Mesenchymal stem cell (in vitro differentiated cells and primary cell): ENCODE measurements at regions not wholly inside any gene's neighbourhood (a gene's known extent, or its start where the extent isn't known, plus 50 kb on each side); places are given as distances from the start of the nearest gene placed in this dataset.

Experiments
- DNase-seq: peaks from one replicate; pipeline ENCODE4 v3.0.0-alpha.2; 2013
- H2AFZ ChIP-seq: one replicate; pipeline ENCODE4 v1.6.1; 2013; ENCODE audit warnings: low read depth, mild to moderate bottlenecking, control low read depth, inconsistent platforms, low read length, moderate library complexity
- H2AK5ac ChIP-seq: 2 replicates; pipeline ENCODE4 v1.6.1; 2013; ENCODE audit warnings: low read length, moderate library complexity, mild to moderate bottlenecking, inconsistent platforms; ENCODE audit not compliant: severe bottlenecking
- H2BK120ac ChIP-seq: one replicate; pipeline ENCODE4 v1.6.1; 2013; ENCODE audit warnings: low read depth, mild to moderate bottlenecking, inconsistent platforms, low read length, moderate library complexity
- H2BK12ac ChIP-seq, 2 experiments: one replicate each; pipeline ENCODE4 v1.6.1; 2013; ENCODE audit warnings: inconsistent platforms in 2 of 2, low read length in 2 of 2, mild to moderate bottlenecking in 2 of 2, moderate library complexity in 2 of 2, control low read depth in 1 of 2
- H2BK15ac ChIP-seq: one replicate; pipeline ENCODE4 v1.6.1; 2013; ENCODE audit warnings: mild to moderate bottlenecking, low read depth, inconsistent platforms; ENCODE audit not compliant: poor library complexity, severe bottlenecking
- H2BK5ac ChIP-seq: 2 replicates; pipeline ENCODE4 v1.6.1; 2013; ENCODE audit warnings: low read depth, mild to moderate bottlenecking, low read length, control low read depth, inconsistent platforms; ENCODE audit not compliant: poor library complexity, severe bottlenecking
- H3K14ac ChIP-seq, 2 experiments: one replicate each; pipeline ENCODE4 v1.6.1; 2013; ENCODE audit warnings: inconsistent platforms in 2 of 2, low read length in 2 of 2, control low read depth in 1 of 2, mild to moderate bottlenecking in 1 of 2, moderate library complexity in 1 of 2
- H3K18ac ChIP-seq, 2 experiments: one replicate each; pipeline ENCODE4 v1.6.1; 2013; ENCODE audit warnings: inconsistent platforms in 2 of 2, low read length in 2 of 2, control low read depth in 1 of 2, low read depth in 1 of 2, mild to moderate bottlenecking in 1 of 2
- H3K23ac ChIP-seq, 2 experiments: one replicate each; pipeline ENCODE4 v1.6.1; 2013; ENCODE audit warnings: inconsistent platforms in 2 of 2, low read length in 2 of 2, mild to moderate bottlenecking in 2 of 2, moderate library complexity in 2 of 2, control low read depth in 1 of 2
- H3K27ac ChIP-seq: 2 replicates; pipeline ENCODE4 v1.5.1; 2013; ENCODE audit warnings: mild to moderate bottlenecking, moderate library complexity, low read length, control low read depth, inconsistent platforms; ENCODE audit not compliant: poor library complexity, severe bottlenecking
- H3K27me3 ChIP-seq, 2 experiments: 2 replicates each; pipeline versions ENCODE4 v1.6.1 to v1.7.0; 2013; ENCODE audit warnings: low read length in 2 of 2, mild to moderate bottlenecking in 2 of 2, moderate library complexity in 2 of 2, control low read depth in 1 of 2, inconsistent platforms in 1 of 2; ENCODE audit not compliant: control insufficient read depth in 1 of 2, insufficient read depth in 1 of 2
- H3K36me3 ChIP-seq, 2 experiments: 2 replicates each; pipeline versions ENCODE4 v1.6.1 to v1.7.0; 2013; ENCODE audit warnings: low read length in 2 of 2, control low read depth in 1 of 2, inconsistent platforms in 1 of 2, low read depth in 1 of 2, mild to moderate bottlenecking in 1 of 2; ENCODE audit not compliant: insufficient read depth in 2 of 2, control insufficient read depth in 1 of 2
- H3K4ac ChIP-seq, 2 experiments: one replicate each; pipeline ENCODE4 v1.6.1; 2013; ENCODE audit warnings: inconsistent platforms in 2 of 2, low read length in 2 of 2, mild to moderate bottlenecking in 2 of 2, moderate library complexity in 2 of 2, control low read depth in 1 of 2, low read depth in 1 of 2
- H3K4me1 ChIP-seq: 2 replicates; pipeline ENCODE4 v1.6.1; 2013; ENCODE audit warnings: low read depth, low read length, control low read depth; ENCODE audit not compliant: control insufficient read depth, insufficient read depth
- H3K4me2 ChIP-seq: 2 replicates; pipeline ENCODE4 v1.6.1; 2013; ENCODE audit warnings: low read length, mild to moderate bottlenecking, inconsistent platforms; ENCODE audit not compliant: poor library complexity, severe bottlenecking
- H3K4me3 ChIP-seq, 2 experiments: 2 replicates each; pipeline versions ENCODE4 v1.5.1 to v1.7.0; 2013; ENCODE audit warnings: low read length in 2 of 2, mild to moderate bottlenecking in 2 of 2, control low read depth in 1 of 2, low read depth in 1 of 2; ENCODE audit not compliant: insufficient read depth in 1 of 2
- H3K79me1 ChIP-seq: replicated peaks from 2 replicates; pipeline ENCODE4 v1.6.1; 2013; ENCODE audit warnings: mild to moderate bottlenecking, control low read depth, low read length, inconsistent platforms; ENCODE audit not compliant: poor library complexity, severe bottlenecking
- H3K9ac ChIP-seq: 2 replicates; pipeline ENCODE4 v1.7.0; 2013; ENCODE audit warnings: mild to moderate bottlenecking, low read length, moderate library complexity
- H3K9me3 ChIP-seq: 2 replicates; pipeline ENCODE4 v1.7.0; 2013; ENCODE audit warnings: mild to moderate bottlenecking, low read length; ENCODE audit not compliant: control insufficient read depth
- H4K8ac ChIP-seq: one replicate; pipeline ENCODE4 v1.6.1; 2013; ENCODE audit warnings: inconsistent platforms, mild to moderate bottlenecking, low read length, moderate library complexity
- H4K91ac ChIP-seq: one replicate; pipeline ENCODE4 v1.6.1; 2013; ENCODE audit warnings: mild to moderate bottlenecking, low read length, inconsistent platforms
- WGBS: methylation state at CpG from one replicate; pipeline ENCODE4 v1.1.7; 2013; ENCODE audit warnings: mixed read lengths; 5-methylcytosine and 5-hydroxymethylcytosine counted together

DNA sequence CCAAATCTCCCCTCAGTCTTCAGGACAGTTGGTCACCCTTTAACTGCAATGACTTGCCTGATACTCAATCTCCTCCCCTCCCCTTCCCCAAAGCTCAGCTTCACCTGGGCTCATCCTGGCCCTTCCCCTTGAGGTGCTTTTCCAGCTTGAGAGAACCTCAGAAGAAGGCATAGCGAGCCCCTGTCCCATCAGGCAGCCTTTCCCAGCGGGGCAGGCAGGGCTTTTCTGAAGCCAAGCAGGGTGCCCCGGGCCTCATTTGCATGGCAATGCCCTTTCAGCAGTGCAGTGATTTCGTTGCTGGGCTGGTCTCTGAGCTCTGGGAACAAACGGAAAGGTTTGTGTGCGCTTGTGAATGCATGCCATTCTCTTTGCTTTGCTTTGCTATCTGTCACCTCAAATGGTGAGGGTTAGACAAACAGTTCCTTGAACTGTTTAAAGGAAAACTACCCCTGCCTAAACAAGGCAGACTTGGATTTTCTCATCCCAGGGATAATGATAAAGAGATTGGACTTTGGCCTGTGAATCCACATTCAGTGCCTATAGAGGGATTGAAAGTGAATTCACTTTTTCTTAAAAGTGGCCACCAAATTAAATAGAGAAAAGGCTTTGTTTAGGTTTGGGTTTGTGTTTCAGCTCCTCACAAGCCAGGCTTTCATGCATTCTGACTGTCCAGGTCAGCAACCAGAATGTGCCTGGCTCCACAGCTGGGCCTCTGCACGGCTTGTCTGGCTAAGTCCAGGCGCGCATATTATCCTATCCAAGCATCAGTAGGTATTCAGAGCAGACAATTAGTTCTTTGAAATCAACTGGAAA lies 165.3 kb downstream of the ZNF608 start:
- 52% methylated on average over 9 of the region's 9 CpGs for WGBS
- peak overlapping the region in 1 of 2 experiments; percentile 75 for H2BK12ac ChIP-seq
- H3K36me3 ChIP-seq: no peaks in the 10 kb centered on the region
- H3K23ac ChIP-seq: no peak overlapping the region
- no peak overlapping the region for H3K9ac ChIP-seq
- H3K4ac ChIP-seq: no peak overlapping the region
- H3K4me3 ChIP-seq: no peak overlapping the region
- no peak overlapping the region for H2BK120ac ChIP-seq
- H3K4me2 ChIP-seq: no peak overlapping the region
- H2AK5ac ChIP-seq: no peak overlapping the region
- H3K18ac ChIP-seq: peak overlapping the region in 1 of 2 experiments; percentile 40
- no peak overlapping the region for H2BK15ac ChIP-seq
- no peak overlapping the region for H4K91ac ChIP-seq
- no peak overlapping the region for H2BK5ac ChIP-seq
- DNase-seq: no peak
- peaks cover 7% of the 10 kb centered on the region for H3K4me1 ChIP-seq
- H4K8ac ChIP-seq: peak overlapping the region; percentile 33
- no peaks in the 10 kb centered on the region for H3K79me1 ChIP-seq
- no peak overlapping the region for H3K14ac ChIP-seq
- H3K27ac ChIP-seq: peak overlapping the region; percentile 51
- H3K9me3 ChIP-seq: peaks cover 5% of the 10 kb centered on the region
- no peak overlapping the region for H2AFZ ChIP-seq
- no peaks in the 10 kb centered on the region for H3K27me3 ChIP-seq

DNA sequence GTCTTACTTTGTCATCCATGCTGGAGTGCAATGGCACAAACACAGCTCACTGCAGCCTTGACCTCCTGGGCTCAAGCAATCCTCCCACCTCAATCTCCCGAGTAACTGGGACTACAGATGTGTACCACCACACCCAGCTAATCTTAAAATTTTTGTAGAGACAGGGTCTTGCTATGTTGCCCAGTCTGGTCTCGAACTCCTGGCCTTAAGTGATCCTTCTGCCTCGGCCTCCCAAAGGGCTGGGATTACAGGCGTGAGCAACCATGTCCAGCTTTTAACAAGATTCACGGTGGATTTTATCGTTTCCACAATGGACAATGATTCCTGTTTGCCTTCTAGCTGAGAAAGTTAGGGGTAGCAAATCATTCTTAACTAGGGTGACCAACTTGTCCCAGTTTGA lies 165.9 kb downstream of the ZNF608 start:
- no peak overlapping the region for H4K91ac ChIP-seq
- H3K4me1 ChIP-seq: peaks cover 7% of the 10 kb centered on the region
- H3K9ac ChIP-seq: no peak overlapping the region
- DNase-seq: no peak
- H2BK5ac ChIP-seq: no peak overlapping the region
- H2BK120ac ChIP-seq: no peak overlapping the region
- H3K14ac ChIP-seq: no peak overlapping the region
- H3K27ac ChIP-seq: no peak overlapping the region
- H3K18ac ChIP-seq: no peak overlapping the region
- H3K27me3 ChIP-seq: no peaks in the 10 kb centered on the region
- no peak overlapping the region for H2AFZ ChIP-seq
- H3K9me3 ChIP-seq: peaks cover 1% of the 10 kb centered on the region
- H4K8ac ChIP-seq: no peak overlapping the region
- no peaks in the 10 kb centered on the region for H3K36me3 ChIP-seq
- H3K23ac ChIP-seq: no peak overlapping the region
- no peaks in the 10 kb centered on the region for H3K79me1 ChIP-seq
- no peak overlapping the region for H3K4ac ChIP-seq
- no peak overlapping the region for H2AK5ac ChIP-seq
- H2BK12ac ChIP-seq: peak overlapping the region in 1 of 2 experiments; percentile 75
- H3K4me2 ChIP-seq: no peak overlapping the region
- H2BK15ac ChIP-seq: no peak overlapping the region
- H3K4me3 ChIP-seq: no peak overlapping the region
- WGBS: 96% methylated on average over 6 of the region's 6 CpGs

DNA sequence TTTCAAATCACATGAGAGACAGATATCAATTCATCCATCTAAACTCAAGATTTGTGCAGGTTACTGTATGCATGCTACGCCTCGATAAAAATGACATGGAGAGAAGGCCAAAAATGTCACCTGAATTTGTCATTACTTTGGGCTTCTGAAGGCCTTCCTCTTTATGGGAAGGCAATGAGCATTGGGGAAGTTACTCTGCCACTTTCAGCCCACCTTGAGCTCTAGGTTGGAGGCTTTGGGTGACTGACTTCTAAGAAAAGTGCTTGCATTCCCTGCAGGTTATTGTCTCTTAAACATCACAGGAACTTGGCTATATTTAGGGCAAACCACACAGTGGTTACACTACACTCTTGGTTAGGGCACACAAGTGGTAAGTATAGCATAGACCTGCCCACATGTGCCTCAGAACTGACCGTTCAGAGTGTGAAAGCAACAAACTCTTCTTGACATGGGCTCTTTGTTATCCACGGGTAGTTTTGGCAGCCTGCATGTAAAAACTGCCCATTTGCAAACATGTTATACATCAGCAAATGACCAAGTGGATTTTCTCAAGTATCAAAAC lies 169.5 kb downstream of the ZNF608 start:
- Histone ChIP-seq H3K27me3 (no peaks in the 10 kb centered on the region), H3K79me1 (no peaks in the 10 kb centered on the region), H2BK120ac (no peak overlapping the region), H3K9ac (no peak overlapping the region), H2AFZ (no peak overlapping the region), H3K4me3 (no peak overlapping the region), H3K4me2 (no peak overlapping the region), H3K23ac (no peak overlapping the region), H2BK5ac (no peak overlapping the region), H2BK15ac (no peak overlapping the region), H3K4ac (no peak overlapping the region), H3K18ac (no peak overlapping the region), H3K27ac (no peak overlapping the region), H4K91ac (no peak overlapping the region), H2AK5ac (no peak overlapping the region), H3K36me3 (no peaks in the 10 kb centered on the region), H3K14ac (no peak overlapping the region), H3K4me1 (peaks cover 7% of the 10 kb centered on the region), H4K8ac (no peak overlapping the region), H2BK12ac (no peak overlapping the region), H3K9me3 (no peaks in the 10 kb centered on the region)
- 92% methylated on average over 4 of the region's 4 CpGs for WGBS
- no peak for DNase-seq

DNA sequence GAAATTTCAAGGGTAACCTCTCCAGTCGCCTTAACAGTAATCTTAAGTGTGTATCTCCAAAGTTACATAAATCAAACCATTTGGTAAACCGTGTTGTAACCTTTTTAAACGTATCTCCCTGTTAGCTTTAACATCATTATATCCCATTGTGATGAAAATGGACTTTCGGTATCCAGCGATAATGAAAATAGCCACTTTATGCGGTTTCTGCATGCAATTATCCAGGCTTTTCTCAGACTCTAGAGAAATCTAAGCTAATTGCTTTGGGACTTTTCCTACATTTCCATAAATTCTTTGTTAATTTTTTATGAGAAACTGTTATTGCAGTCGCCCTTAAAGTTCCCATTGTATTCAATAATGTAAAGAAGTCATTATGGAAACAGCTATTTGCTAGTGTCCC lies 170.7 kb downstream of the ZNF608 start:
- Histone ChIP-seq H3K9me3 (no peaks in the 10 kb centered on the region), H2AK5ac (no peak overlapping the region), H3K27ac (no peak overlapping the region), H2BK120ac (no peak overlapping the region), H3K4ac (no peak overlapping the region), H3K36me3 (no peaks in the 10 kb centered on the region), H3K4me1 (peaks cover under 1% of the 10 kb centered on the region), H3K14ac (no peak overlapping the region), H2BK5ac (no peak overlapping the region), H3K27me3 (no peaks in the 10 kb centered on the region), H2BK15ac (no peak overlapping the region), H3K23ac (no peak overlapping the region), H4K91ac (no peak overlapping the region), H3K79me1 (no peaks in the 10 kb centered on the region), H3K9ac (no peak overlapping the region), H3K18ac (no peak overlapping the region), H4K8ac (no peak overlapping the region), H2AFZ (no peak overlapping the region), H3K4me3 (no peak overlapping the region), H2BK12ac (no peak overlapping the region), H3K4me2 (no peak overlapping the region)
- no peak for DNase-seq
- WGBS: 83% methylated on average over 6 of the region's 7 CpGs
